HepG2 (cell line): ENCODE measurements at regions not wholly inside any gene's neighbourhood (a gene's known extent, or its start where the extent isn't known, plus 50 kb on each side); places are given as distances from the start of the nearest gene placed in this dataset.

Experiments
- EP300 ChIP-seq, 3 experiments: sonication (generic) in 1 of 3; formaldehyde crosslinking in 1 of 3; IDR thresholded peaks; 2 replicates each; pipeline versions ENCODE4 v1.5.1 to v1.6.1; 2011 to 2020; ENCODE audit warnings: low read depth in 2 of 3, low read length in 2 of 3, borderline replicate concordance in 1 of 3, improper control_type of control experiment in 1 of 3, mild to moderate bottlenecking in 1 of 3, missing genetic modification reagents in 1 of 3, moderate library complexity in 1 of 3
- FOXA1 ChIP-seq, 2 experiments: fragments of 450-650 bp in 1 of 2; sonication (generic) in 1 of 2; formaldehyde crosslinking in 1 of 2; IDR thresholded peaks; 2 replicates each; pipeline versions ENCODE4 v1.4.0 to v1.6.1; 2016 to 2020; ENCODE audit warnings: missing genetic modification reagents in 1 of 2
- NR2F2 ChIP-seq: IDR thresholded peaks from 2 replicates; pipeline ENCODE4 v1.6.1; 2012; ENCODE audit warnings: low read depth, inconsistent platforms, borderline replicate concordance
- PITX1 ChIP-seq: sonication (generic); formaldehyde crosslinking; IDR thresholded peaks from 2 replicates; pipeline ENCODE4 v1.5.1; 2020; ENCODE audit warnings: mild to moderate bottlenecking, missing genetic modification reagents
- POGZ ChIP-seq: sonication (generic); formaldehyde crosslinking; IDR thresholded peaks from 2 replicates; pipeline ENCODE4 v1.4.0; 2020; ENCODE audit warnings: mild to moderate bottlenecking, missing genetic modification reagents
- TP53 ChIP-seq: sonication (generic); formaldehyde crosslinking; conservative IDR thresholded peaks from 2 replicates; pipeline ENCODE4 v1.4.0; 2020; ENCODE audit warnings: missing genetic modification reagents
- ZNF3 ChIP-seq: IDR thresholded peaks from 2 replicates; pipeline ENCODE4 v1.7.0; 2017; ENCODE audit warnings: inconsistent platforms
- ZNF329 ChIP-seq: sonication (generic); formaldehyde crosslinking; IDR thresholded peaks from 2 replicates; pipeline ENCODE4 v1.9.0; 2021; ENCODE audit warnings: low read depth, mild to moderate bottlenecking, missing genetic modification reagents
- ZNF33B ChIP-seq: sonication (generic); formaldehyde crosslinking; IDR thresholded peaks from 2 replicates; pipeline ENCODE4 v1.5.1; 2020; ENCODE audit warnings: mild to moderate bottlenecking, missing genetic modification reagents
- ZNF350 ChIP-seq: sonication (generic); formaldehyde crosslinking; IDR thresholded peaks from 2 replicates; pipeline ENCODE4 v1.4.0; 2020; ENCODE audit warnings: mild to moderate bottlenecking, low read depth, missing genetic modification reagents, borderline replicate concordance
- ZNF562 ChIP-seq: sonication (generic); formaldehyde crosslinking; IDR thresholded peaks from 2 replicates; pipeline ENCODE4 v1.8.0; 2022; ENCODE audit warnings: missing genetic modification reagents, borderline replicate concordance
- TF ChIP-seq, protein P1 (sequence below): IDR thresholded peaks from 2 replicates; pipeline ENCODE4 v1.6.1; 2012; ENCODE audit warnings: low read length, improper control_type of control experiment
- TF ChIP-seq, protein P2 (sequence below): sonication (generic); formaldehyde crosslinking; IDR thresholded peaks from 2 replicates; pipeline ENCODE4 v1.4.0; 2020; ENCODE audit warnings: mild to moderate bottlenecking, missing genetic modification reagents, borderline replicate concordance
- TF ChIP-seq, protein P3 (sequence below): sonication (generic); formaldehyde crosslinking; conservative IDR thresholded peaks from 2 replicates; pipeline ENCODE4 v1.4.0; 2020; ENCODE audit warnings: mild to moderate bottlenecking, missing genetic modification reagents, moderate library complexity

DNA sequence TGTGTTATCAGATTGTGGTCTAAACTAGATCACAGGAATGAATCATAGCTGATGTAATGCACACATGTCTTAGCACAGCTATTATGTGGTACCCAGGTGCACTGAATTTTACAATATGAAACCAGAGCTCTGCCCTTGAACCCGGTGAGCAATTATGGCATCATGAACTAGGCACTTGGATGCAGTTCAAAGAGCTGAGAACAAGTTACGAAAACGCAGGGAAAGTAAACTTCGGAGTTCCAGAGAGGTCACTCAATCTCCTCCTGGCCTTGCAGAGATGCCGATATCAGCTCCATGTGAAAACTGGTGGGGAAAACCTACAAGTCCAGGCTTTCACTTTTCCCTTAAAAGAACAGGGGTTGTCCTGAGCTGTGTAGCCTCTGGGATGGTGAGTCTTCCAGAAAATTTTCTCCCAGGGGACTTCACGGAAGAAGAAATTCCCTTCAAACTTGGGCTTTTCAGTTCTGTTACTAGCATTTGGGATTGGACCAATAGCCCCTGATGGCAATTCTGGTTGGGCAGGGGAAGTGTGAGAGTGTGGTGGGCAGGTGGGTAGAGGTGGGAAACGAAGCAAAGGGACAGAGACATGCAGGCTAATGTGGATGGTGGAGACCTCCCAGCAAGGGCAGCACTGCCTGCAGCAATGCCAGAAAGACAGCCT lies 71.1 kb upstream of the SH3BP4 start (continued):
- TF ChIP-seq, protein P1, sequence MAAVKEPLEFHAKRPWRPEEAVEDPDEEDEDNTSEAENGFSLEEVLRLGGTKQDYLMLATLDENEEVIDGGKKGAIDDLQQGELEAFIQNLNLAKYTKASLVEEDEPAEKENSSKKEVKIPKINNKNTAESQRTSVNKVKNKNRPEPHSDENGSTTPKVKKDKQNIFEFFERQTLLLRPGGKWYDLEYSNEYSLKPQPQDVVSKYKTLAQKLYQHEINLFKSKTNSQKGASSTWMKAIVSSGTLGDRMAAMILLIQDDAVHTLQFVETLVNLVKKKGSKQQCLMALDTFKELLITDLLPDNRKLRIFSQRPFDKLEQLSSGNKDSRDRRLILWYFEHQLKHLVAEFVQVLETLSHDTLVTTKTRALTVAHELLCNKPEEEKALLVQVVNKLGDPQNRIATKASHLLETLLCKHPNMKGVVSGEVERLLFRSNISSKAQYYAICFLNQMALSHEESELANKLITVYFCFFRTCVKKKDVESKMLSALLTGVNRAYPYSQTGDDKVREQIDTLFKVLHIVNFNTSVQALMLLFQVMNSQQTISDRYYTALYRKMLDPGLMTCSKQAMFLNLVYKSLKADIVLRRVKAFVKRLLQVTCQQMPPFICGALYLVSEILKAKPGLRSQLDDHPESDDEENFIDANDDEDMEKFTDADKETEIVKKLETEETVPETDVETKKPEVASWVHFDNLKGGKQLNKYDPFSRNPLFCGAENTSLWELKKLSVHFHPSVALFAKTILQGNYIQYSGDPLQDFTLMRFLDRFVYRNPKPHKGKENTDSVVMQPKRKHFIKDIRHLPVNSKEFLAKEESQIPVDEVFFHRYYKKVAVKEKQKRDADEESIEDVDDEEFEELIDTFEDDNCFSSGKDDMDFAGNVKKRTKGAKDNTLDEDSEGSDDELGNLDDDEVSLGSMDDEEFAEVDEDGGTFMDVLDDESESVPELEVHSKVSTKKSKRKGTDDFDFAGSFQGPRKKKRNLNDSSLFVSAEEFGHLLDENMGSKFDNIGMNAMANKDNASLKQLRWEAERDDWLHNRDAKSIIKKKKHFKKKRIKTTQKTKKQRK: no peak
- TF ChIP-seq, protein P2, sequence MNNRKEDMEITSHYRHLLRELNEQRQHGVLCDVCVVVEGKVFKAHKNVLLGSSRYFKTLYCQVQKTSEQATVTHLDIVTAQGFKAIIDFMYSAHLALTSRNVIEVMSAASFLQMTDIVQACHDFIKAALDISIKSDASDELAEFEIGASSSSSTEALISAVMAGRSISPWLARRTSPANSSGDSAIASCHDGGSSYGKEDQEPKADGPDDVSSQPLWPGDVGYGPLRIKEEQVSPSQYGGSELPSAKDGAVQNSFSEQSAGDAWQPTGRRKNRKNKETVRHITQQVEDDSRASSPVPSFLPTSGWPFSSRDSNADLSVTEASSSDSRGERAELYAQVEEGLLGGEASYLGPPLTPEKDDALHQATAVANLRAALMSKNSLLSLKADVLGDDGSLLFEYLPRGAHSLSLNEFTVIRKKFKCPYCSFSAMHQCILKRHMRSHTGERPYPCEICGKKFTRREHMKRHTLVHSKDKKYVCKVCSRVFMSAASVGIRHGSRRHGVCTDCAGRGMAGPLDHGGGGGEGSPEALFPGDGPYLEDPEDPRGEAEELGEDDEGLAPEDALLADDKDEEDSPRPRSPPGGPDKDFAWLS: no peak
- peak; percentile 91 to 100 for TF ChIP-seq EP300 (IDR thresholded peaks at IDR 0.05; ENCODE audit: low read depth in 2 of 2, low read length in 2 of 2)
- TF ChIP-seq EP300 (CRISPR knock-in tag; IDR thresholded peaks at IDR 0.05; ENCODE audit: borderline replicate concordance): peak; percentile 97
- TF ChIP-seq PITX1: peak; percentile 93
- TF ChIP-seq ZNF350 (CRISPR knock-in tag): peak; percentile 69; the same call in 1 of the 2 replicates
- TF ChIP-seq ZNF562 (CRISPR knock-in tag): no peak
- 0 out of 2 replicates have a peak, but pooled peaks have one; percentile 60 for TF ChIP-seq ZNF3
- TF ChIP-seq FOXA1 (IDR thresholded peaks at IDR 0.05): no peak
- peak; percentile 97 for TF ChIP-seq FOXA1 (CRISPR knock-in tag; IDR thresholded peaks at IDR 0.05)
- TF ChIP-seq ZNF33B: peak; percentile 70; the same call in 1 of the 2 replicates
- TF ChIP-seq TP53 (CRISPR knock-in tag): 0 out of 2 replicates have a peak, but pooled peaks have one; percentile 18
- TF ChIP-seq ZNF329 (CRISPR knock-in tag): no peak
- peak; percentile 99 for TF ChIP-seq NR2F2
- TF ChIP-seq, protein P3, sequence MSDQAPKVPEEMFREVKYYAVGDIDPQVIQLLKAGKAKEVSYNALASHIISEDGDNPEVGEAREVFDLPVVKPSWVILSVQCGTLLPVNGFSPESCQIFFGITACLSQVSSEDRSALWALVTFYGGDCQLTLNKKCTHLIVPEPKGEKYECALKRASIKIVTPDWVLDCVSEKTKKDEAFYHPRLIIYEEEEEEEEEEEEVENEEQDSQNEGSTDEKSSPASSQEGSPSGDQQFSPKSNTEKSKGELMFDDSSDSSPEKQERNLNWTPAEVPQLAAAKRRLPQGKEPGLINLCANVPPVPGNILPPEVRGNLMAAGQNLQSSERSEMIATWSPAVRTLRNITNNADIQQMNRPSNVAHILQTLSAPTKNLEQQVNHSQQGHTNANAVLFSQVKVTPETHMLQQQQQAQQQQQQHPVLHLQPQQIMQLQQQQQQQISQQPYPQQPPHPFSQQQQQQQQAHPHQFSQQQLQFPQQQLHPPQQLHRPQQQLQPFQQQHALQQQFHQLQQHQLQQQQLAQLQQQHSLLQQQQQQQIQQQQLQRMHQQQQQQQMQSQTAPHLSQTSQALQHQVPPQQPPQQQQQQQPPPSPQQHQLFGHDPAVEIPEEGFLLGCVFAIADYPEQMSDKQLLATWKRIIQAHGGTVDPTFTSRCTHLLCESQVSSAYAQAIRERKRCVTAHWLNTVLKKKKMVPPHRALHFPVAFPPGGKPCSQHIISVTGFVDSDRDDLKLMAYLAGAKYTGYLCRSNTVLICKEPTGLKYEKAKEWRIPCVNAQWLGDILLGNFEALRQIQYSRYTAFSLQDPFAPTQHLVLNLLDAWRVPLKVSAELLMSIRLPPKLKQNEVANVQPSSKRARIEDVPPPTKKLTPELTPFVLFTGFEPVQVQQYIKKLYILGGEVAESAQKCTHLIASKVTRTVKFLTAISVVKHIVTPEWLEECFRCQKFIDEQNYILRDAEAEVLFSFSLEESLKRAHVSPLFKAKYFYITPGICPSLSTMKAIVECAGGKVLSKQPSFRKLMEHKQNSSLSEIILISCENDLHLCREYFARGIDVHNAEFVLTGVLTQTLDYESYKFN (CRISPR knock-in tag): peak; percentile 96
- peak; percentile 99 for TF ChIP-seq POGZ (CRISPR knock-in tag)
